HG03159 (cell line): ENCODE measurements at regions not wholly inside any gene's neighbourhood (a gene's known extent, or its start where the extent isn't known, plus 50 kb on each side); places are given as distances from the start of the nearest gene placed in this dataset.
"Not testable (repeated sequence)": the region's sequence is repeated elsewhere in the genome, so short reads cannot be mapped to it uniquely, and the experiment has no call there.

Source experiments
- ATAC-seq: cut with Tn5 transposase; IDR thresholded peaks from one replicate; pipeline ENCODE4 v1.9.1; 2021; ENCODE audit warnings: mild to moderate bottlenecking, moderate library complexity; ENCODE audit not compliant: unreplicated experiment

DNA sequence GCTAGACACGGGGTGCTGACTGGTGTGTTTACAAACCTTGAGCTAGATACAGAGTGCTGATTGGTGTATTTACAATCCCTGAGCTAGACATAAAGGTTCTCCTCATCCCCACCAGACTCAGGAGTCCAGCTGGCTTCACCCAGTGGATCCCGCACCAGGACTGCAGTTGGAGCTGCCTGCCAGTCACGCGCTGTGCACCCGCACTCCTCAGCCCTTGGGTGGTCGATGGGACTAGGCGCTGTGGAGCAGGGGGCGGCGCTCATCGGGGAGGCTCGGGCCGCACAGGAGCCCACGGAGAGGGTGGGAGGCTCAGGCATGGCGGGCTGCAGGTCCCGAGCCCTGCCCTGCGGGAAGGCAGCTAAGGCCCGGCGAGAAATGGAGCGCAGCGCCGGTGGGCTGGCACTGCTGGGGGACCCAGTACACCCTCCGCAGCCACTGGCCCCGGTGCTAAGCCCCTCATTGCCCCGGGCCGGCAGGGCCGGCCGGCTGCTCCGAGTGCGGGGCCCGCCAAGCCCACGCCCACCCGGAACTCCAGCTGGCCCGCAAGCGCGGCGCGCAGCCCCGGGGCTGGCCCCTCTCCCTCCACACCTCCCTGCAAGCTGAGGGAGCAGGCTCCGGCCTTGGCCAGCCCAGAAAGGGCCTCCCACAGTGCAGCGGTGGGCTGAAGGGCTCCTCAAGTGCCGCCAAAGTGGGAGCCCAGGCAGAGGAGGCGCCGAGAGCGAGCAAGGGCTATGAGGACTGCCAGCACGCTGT lies 406.4 kb downstream of the HLX start:
- ATAC-seq: not testable (repeated sequence)

DNA sequence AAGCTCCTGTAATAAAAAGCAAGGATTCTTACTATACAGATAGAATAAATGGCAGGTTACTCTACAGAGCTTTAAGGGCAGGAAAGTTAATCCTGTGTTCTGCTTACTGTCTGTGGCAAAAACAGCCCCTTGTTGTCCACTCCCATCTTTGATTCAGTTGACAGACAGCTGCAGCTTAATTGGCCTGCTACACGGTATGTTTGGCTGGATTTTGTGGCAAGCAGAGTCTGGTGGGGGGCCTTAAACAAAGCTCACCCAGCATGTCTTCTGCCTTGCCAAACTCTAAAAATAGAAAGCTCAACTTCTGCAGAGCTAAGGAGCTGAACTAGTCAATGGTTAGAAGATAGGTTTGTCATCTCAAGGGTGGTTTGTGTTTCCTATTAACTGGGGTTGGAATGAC lies 407.2 kb downstream of the HLX start:
- ATAC-seq: no peak

DNA sequence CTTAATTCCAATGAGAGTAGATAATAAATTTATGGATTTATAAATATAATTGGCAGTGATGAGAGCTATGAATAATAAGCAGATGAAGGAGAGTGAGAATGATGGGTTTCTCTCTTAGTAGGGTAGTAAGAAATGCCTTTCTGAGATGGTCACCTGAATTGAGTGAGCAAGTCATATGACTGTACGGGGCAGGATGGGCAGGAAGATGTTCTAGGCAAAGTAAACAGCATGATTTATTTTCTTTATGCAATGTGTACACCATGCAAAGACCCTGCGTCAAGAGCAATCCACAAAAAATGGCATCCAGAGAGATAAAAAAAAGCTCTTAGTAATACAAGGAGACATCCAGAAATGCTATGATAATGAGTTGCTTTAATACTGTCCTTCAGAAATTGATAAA lies 409.9 kb downstream of the HLX start:
- no peak for ATAC-seq

DNA sequence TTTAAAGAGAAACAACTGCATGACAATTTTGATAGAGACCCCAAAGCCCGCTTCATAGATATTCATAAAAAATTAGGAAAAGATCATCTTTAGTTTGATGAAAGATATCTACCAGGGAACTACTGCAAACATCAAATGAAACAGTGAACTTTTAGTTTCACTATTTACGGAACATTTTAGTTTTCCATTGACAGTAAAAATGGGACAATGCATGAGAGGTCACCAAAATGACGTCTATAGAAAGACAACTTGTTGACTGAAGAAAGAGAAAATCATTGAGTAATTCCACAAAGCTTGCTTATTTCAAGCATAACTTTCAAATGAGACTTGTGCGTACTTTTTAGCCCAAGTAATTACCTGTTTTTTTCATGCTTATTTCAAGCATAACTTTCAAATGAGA lies 411.4 kb downstream of the HLX start:
- ATAC-seq: no peak

DNA sequence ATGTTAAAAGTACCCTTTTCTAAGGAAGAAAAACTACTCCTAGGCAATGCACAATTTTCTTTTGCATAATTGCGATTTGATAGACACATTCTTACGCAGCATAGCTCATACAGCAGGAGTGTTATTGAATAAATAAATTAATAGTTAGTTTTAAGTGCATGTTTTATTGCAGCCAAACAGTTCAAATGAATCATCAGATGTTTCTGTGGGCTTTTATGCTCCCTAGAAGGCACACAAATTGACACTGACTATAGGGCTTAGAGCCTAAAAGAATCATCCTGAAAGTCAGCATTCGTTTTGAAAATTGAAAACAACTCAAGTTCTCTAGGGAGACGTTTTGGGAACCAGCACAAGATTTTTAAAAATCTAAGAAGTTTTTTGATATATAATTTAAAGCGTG lies 411.9 kb downstream of the HLX start:
- no peak for ATAC-seq

DNA sequence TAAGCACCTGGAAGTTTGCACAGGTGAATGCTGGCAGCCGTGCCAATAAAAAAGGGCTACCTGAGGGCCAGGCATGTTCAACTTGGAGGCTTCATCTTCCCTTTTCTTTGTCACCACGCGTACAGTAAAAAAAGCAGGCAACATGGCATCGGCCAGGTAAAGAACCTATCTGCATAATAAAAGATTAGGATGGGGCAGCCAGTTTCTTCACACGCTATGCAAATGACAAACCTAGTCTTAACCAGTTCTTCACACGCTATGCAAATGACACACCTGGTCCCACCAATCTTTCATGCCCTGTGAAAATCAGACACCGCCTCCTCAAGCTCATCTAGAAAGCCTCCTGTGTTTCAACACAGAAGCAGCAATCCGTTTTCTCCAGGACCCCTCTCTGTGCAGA lies 413.4 kb downstream of the HLX start:
- no peak for ATAC-seq

DNA sequence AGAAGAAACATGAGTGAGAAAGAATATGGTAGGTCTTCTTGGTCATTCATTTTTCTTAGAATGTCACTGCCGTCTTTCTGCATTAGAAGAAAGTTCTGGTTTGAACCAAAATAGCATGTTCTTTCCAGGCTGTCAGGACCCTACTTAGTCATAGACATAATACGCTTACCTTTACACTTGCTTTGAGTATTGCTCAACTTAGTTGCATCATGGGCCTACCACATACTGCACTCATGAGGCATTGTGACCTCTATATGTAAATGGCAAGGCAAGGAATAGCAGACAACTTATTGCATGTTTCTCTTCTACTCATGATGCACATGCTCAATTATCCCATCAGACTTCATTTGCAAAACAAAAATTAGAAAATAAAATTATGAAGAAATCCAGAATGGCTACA lies 415.0 kb downstream of the HLX start:
- ATAC-seq: no peak

DNA sequence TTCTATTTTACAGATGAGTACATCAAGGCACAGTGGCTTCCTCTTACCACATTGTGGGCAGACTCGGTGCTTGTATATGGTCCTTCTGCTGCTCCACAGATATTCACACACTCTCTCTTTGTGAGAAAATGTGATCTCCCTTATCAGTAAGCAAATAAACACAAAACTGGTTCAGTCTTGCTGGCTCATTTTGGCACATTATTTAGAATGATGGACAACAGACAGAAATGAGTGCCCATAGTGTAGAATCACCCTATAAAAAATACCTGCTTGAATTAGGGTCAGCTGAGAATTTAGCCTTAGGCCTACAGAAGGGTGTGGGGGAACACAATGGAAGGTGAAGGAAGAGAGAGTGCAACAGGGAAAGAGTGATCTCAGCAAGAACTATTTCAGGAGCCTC lies 423.1 kb downstream of the HLX start:
- ATAC-seq: no peak

DNA sequence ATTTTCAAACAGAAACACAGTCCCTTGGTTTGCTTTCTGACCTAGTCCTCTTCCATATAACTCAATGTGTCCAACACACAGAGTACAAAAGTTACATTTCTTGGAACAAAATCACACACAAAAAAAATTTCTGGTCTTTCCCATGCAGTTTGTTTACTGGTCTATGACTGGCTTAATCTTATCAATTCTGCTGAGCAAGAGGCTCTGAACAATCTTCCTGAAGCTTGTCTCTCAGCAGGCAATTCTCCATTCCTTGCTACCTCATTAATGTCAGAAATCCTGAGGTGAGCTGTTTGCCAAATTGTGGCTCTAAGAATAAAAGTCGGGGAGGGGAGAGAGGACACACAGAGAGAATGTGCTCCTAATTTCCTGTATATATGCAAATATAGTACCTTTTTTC lies 423.6 kb downstream of the HLX start:
- ATAC-seq: no peak

DNA sequence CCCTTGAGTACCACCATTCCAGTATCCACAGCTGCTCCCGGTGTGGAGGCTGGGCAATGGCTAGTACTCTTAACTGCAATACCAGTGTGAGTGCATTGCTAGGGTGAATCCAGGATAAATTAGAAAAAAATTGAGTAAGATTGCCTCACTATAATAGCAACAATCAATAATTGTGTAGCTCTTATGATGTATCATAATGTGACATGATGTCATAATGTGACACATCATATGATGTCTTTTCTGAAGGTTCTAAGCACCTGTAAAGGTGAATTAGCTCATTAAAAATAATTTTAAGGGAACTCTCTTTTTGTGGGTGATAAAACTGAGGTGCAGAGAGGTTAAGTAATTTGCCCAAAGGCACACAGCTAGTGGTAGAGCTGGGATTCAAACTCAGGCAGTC lies 424.4 kb downstream of the HLX start:
- ATAC-seq: no peak

DNA sequence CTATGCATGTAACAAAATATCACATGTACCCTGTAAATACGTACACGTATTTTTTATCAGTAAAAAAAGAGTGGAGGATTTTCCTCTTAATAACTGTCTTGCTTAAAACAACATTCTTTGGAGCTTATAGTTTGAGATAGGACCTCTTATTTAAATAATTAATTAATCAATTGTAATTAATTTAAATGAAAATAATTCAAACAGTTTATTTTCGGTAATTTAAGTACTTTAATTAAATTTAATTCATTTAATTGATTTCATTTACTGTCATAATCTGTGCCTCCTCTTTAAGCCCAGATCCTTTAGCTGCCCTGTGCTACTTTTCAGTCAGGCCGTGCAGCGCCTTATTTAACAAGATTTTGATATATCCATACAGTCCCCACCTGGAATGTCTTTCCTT lies 427.0 kb downstream of the HLX start:
- no peak for ATAC-seq

DNA sequence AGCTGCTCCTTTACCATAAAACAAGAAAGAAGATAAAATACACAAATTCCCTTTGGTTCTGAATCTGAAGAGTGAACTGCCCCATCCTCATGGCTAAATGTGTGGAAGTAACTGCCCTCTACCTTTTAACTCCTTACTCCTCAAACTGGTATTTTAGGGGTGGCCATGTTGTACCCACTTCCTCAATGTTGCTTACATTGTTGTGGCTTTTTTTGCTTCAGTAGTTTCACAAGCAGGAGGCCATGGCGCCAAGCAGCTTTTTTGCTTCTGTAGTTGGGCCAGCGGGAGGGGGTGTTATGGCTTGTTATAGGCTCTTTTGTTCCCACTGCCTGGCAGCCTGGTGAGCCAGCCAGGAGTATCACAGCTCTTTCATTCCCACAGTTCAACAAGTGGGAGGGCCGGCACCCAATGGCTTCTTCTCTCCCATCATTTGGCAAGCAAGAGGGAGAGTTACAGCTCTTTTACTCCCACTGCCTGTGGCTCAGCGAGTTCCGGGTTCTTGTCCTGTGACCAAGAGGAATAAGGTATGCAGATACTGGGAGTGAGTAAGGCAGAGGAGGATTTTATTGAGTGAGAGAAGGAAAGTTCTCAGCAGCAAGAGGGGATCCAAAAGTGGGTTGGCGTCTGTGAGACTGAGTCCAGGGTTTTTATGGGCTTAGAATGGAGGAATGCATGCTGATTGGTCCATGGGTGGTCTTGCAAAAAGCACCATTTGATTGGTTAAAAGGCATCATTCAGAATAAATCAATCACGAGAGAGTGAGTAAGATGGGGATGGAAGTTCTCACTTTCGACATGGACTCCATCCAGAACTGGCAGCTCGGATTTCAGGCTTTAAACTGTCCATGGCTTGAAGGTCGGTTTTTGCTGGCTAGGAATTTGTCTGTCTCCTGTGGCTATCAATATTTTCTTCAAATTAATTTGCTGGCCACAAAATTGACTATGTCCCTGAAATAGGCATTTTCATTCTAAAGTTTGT lies 429.6 kb downstream of the HLX start:
- ATAC-seq: no peak

DNA sequence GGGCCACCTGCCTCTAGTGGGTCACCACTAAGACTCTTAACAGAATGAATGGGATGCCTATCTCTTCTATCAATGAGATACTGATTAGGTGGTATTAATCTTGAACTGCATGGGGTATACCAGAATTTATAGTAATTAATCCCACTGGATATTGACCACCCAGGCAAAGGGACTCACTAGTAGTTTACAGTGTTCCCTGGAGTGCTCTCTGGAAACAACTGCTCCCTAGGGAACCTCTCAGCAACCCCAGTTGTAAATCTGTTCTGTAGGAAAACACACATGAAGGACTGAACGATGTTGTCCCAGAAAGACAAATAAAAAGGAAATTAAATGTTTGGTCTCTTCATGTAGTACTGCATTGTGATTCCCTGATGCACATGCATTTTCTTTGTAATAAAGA lies 430.5 kb downstream of the HLX start:
- no peak for ATAC-seq

DNA sequence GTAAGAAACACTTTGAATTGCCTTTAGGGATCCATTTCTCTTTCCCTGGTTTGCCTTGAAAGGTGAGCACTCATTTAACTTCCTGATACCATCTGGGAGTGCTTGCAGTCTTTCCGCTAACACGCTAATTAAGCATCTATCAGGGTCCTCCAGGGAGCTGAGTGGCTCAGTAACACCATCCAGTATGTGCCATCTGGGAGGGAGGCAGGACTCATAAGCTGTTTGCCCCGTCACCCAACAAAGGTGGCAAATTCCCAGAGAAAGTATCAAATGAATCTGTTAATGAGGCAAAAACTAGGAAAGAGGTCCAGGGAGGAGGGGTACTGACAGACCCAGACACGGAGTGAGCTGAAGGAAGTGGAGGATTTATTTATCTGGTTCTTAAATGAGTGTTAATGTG lies 430.9 kb downstream of the HLX start:
- no peak for ATAC-seq

DNA sequence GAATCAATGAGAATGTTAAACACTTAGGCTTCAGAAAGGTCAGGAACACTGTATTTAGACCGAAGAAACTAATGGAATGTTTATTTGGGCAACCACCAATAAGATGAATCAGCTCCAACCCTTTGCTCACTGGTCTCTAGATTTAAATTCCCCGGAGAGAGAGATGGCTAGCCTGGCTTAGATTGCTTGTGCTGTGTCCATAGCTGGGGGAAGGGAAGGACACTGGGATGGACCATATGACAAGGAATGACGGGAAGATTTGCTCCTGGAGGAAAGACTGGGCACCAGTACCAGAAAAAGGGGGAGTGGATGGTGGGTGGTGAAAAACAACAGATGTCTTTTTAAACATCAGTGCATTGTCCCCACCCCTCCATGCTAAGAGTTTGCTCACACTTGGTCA lies 426.6 kb downstream of the DUSP10 start:
- ATAC-seq: no peak

DNA sequence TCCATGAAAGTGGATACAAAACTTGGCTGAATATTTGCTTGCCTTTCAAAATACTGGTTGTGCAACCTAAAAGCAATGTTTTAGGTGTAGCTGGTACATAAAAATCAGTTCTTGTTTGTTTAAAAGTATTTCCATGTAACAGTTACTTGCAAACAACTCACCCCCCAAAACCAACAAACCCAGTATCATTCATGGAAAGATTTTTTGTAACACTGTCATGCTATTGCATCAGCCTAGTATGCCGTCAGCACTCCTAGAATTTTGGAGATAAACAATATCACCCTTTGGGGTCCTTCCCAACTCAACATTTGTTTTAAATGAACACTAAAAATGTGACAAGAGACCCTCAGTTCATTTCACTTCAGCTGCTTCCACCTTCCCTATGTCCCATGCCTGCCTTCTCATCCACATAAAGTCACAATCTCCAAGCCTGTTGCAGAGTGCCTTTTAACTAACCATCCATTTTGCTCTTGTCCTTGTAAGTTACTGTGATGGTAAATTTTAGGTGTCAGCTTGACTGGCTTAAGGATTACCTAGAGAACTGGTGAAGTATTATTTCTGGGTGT lies 425.3 kb downstream of the DUSP10 start:
- ATAC-seq: no peak

DNA sequence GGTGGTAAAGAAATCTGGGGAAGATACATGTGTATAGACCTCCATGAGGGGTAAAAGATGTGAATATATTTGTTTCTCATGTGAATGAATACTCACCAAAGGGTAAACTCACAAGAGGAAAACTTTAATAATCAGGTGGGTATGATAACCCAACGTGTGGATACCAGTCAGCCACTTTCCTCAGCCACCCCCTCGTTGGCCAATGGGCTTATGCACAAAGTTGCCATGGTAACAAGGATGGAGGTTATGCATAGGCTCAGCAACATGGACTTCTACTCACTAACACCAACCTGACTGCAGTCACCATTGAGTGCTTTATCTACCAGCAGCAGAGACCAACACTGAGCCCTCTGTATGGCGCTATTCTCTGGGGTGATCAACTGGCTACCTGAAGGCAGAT lies 424.4 kb downstream of the DUSP10 start:
- ATAC-seq: no peak

DNA sequence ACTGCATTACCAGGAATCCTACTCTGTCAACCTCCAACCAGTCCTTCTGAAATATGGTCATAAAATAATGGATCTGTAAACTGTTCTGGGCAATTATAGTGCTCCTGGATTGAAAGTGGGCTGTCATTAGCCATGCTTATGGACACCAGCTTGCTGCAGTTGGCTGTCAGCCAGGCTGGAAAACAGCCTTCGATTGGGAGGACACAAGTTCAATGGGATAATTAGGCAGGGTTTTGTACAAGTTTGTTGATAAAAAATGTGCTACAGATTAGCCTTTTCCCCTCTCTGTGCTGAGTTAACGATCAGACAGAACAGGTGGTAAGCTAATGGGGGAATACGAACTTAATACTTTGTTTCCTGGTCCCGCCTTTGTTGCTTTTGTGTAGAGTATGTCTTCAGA lies 413.9 kb downstream of the DUSP10 start:
- no peak for ATAC-seq

DNA sequence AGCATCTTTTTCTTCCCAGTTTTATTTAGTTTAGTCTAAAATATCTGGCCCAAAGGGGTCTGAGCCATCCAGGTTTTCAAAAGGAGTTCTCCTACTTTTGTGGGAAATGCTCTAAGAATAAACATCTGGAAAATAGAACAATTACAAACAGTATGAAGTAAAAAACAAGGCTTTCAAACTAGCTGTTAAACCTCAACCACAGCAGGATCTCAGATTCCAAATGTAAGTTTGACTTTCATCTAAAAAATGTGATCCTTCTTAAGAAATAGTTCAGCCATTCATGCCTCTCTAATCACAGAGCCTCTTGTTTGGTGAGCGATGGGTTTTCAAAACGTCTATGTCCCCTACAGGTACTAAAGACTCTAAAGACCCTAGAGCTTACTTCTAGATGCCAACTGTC lies 413.5 kb downstream of the DUSP10 start:
- ATAC-seq: no peak

DNA sequence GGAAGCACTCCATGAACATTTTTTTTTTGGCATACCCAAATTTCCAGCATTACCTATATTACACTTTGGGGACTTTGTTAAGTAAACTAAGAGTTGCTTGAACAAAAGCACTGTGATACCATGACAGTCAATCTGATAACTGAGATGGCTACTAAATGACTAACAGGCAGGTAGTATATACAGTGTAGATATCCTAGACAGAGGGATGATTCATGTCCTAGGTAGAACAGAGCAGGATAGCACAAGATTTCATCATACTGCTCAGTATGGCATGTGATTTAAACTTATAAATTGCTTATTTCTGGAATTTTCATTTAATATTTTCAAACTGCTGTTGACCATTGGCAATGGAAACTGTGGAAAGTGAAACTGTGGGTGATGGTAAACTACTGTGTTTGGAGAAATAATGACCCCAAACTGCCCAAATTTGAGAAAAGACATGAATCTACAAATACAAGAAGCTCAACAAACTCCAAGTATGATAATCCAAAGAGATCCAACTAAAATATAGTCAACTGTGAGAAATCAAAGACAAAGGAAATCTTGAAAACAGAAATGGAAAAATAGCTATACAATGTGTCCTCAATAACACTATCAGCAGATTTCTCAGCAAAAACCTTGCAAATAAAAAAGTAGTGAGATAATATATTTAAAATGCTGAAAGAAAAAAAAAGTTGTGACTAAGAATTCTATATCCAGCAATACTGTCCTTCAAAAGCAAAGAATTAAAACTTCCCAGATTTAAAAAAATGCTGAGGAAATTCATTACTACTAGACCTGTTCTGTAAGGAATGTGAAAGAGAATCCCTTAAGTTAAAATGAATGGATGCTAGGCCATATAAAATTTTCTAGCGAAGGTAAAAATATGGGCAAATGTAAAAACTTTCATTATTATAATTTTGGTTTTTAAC lies 410.4 kb downstream of the DUSP10 start:
- no peak for ATAC-seq

DNA sequence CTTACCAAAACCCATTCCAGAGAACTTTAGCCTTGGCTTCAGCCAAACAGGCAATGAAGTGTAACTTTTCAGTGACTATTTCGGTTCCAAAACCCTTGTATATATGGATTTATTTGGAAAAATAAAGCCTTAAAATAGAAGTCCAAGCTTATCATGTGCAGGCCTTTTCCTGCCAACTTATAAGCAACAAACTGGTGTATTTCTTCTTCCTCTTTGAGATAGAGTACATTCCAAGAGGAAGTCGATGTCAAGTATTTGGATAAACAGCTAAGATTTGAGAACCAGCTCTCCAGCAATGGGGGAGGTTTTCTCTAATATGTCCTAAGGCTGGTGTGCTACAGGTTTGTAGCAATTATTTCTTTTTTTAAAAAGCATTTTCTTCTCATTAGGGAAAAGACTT lies 407.8 kb downstream of the DUSP10 start:
- no peak for ATAC-seq
